Spleen (tissue), 11 donors: ENCODE measurements at regions not wholly inside any gene's neighbourhood (a gene's known extent, or its start where the extent isn't known, plus 50 kb on each side); places are given as distances from the start of the nearest gene placed in this dataset.

Experiments used
- DNase-seq: peaks from one replicate; pipeline ENCODE4 v3.0.0-alpha.2; 2020
- H3K27ac ChIP-seq, 8 donors: fragments of 200-600 bp; sonication (generic) in 7 of 8; 1 replicate in 4 of 8; 2 replicates in 4 of 8; pipeline versions ENCODE4 v1.5.0 to v1.8.0; 2016 to 2021; ENCODE audit warnings: inconsistent platforms in 4 of 8, mild to moderate bottlenecking in 4 of 8, moderate library complexity in 1 of 8
- H3K27me3 ChIP-seq, 7 donors: fragments of 200-600 bp; sonication (generic) in 6 of 7; replicated peaks in 1 of 7; 1 replicate in 4 of 7; 2 replicates in 3 of 7; pipeline versions ENCODE4 v1.5.0 to v1.8.0; 2016 to 2021; ENCODE audit warnings: inconsistent platforms in 3 of 7, mild to moderate bottlenecking in 1 of 7
- H3K36me3 ChIP-seq, 6 donors: fragments of 200-600 bp; sonication (generic) in 5 of 6; 1 replicate in 4 of 6; 2 replicates in 2 of 6; pipeline versions ENCODE4 v1.5.0 to v1.8.0; 2016 to 2021; ENCODE audit warnings: inconsistent platforms in 2 of 6
- H3K4me1 ChIP-seq, 6 donors: fragments of 200-600 bp; sonication (generic) in 5 of 6; 1 replicate in 3 of 6; 2 replicates in 3 of 6; pipeline versions ENCODE4 v1.5.0 to v1.8.0; 2016 to 2021; ENCODE audit warnings: inconsistent platforms in 3 of 6
- H3K4me3 ChIP-seq, 8 donors: fragments of 200-600 bp; sonication (generic) in 7 of 8; 1 replicate in 4 of 8; 2 replicates in 4 of 8; pipeline versions ENCODE4 v1.5.0 to v1.8.0; 2016 to 2021; ENCODE audit warnings: inconsistent platforms in 4 of 8, mild to moderate bottlenecking in 4 of 8, moderate library complexity in 2 of 8
- H3K9me3 ChIP-seq, 8 donors: fragments of 200-600 bp; sonication (generic) in 7 of 8; 1 replicate in 4 of 8; 2 replicates in 4 of 8; pipeline versions ENCODE4 v1.5.0 to v1.8.0; 2016 to 2021; ENCODE audit warnings: inconsistent platforms in 4 of 8
- POLR2A ChIP-seq, 3 donors: fragments of 450-650 bp; IDR thresholded peaks; one replicate each; pipeline ENCODE4 v1.5.1; 2017; ENCODE audit warnings: antibody characterized with exemption in 3 of 3, mild to moderate bottlenecking in 1 of 3
- POLR2AphosphoS5 ChIP-seq, 3 donors: sonication (generic); formaldehyde crosslinking; IDR thresholded peaks; one replicate each; pipeline ENCODE4 v1.5.1; 2017; ENCODE audit warnings: antibody characterized with exemption in 3 of 3
- WGBS, 5 donors: extraction: QIAGEN DNeasy Blood & Tissue Kit in 3 of 5; methylation state at CpG; one replicate each; pipeline versions ENCODE4 v1.1.5 to v1.1.7; 2013 to 2018; 5-methylcytosine and 5-hydroxymethylcytosine counted together
- intact Hi-C: fragments of 100-400 bp; cut with DNase I; formaldehyde crosslinking; loops from one replicate; pipeline ENCODE4 v1.15.0; 2023; ENCODE audit warnings: low total_unique reads
- TF ChIP-seq, protein P1 (sequence below), 11 experiments: fragments of 200-600 bp in 7 of 11; fragments of 450-650 bp in 4 of 11; sonication (generic) in 4 of 11; IDR thresholded peaks in 8 of 11; conservative IDR thresholded peaks in 3 of 11; 1 replicate in 7 of 11; 2 replicates in 4 of 11; pipeline versions ENCODE4 v1.4.0 to v1.8.0; 2016 to 2021; ENCODE audit warnings: antibody characterized with exemption in 11 of 11, inconsistent platforms in 4 of 11, mild to moderate bottlenecking in 1 of 11
- donor health status: healthy with polysubstance abuse.
- donor health status: DM: no; HTN: no; CAD: no; lungs with moderate emphysema.
- donor health status: DM: no; HTN: no; CAD: no.
- donor health status: Bipolar disorder and iron deficiency.
- donor health status: healthy.
- donor health status: DM: no; HTN: no; CAD: no.
- donor health status: DM: yes; HTN: yes; CAD: no.

DNA sequence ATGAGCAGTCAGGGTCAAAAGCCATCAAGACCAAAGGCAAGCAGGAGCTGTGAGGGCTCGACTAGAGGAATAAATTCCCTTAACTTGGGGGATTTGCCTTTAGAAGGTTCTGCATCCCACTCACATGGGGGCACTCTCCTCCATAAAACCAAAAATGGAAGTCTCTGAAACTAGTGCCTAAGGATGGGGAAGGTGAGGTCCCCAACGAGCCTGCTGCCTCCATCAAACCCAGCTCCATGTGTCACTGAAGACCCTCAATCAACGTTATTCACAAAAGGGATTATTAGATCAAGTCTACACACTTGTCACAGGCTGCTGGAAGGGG, 254.9 kb upstream of the NCKAP5 start:
- intact Hi-C loops = no loop called here
- no peaks in the 10 kb centered on the region for H3K27me3 ChIP-seq
- no peaks in the 10 kb centered on the region for H3K36me3 ChIP-seq
- no peak overlapping the region for H3K27ac ChIP-seq
- H3K9me3 ChIP-seq = no peaks in the 10 kb centered on the region
- H3K4me3 ChIP-seq = no peak overlapping the region
- TF ChIP-seq, protein P1, sequence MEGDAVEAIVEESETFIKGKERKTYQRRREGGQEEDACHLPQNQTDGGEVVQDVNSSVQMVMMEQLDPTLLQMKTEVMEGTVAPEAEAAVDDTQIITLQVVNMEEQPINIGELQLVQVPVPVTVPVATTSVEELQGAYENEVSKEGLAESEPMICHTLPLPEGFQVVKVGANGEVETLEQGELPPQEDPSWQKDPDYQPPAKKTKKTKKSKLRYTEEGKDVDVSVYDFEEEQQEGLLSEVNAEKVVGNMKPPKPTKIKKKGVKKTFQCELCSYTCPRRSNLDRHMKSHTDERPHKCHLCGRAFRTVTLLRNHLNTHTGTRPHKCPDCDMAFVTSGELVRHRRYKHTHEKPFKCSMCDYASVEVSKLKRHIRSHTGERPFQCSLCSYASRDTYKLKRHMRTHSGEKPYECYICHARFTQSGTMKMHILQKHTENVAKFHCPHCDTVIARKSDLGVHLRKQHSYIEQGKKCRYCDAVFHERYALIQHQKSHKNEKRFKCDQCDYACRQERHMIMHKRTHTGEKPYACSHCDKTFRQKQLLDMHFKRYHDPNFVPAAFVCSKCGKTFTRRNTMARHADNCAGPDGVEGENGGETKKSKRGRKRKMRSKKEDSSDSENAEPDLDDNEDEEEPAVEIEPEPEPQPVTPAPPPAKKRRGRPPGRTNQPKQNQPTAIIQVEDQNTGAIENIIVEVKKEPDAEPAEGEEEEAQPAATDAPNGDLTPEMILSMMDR (IDR thresholded peaks at IDR 0.05 in 8 of 11, conservative IDR thresholded peaks at IDR 0.05 in 3 of 11) = no peak
- TF ChIP-seq POLR2AphosphoS5 (IDR thresholded peaks at IDR 0.05) (no peak), POLR2A (IDR thresholded peaks at IDR 0.05) (no peak)
- no peaks in the 10 kb centered on the region for H3K4me1 ChIP-seq
- WGBS, 5 donors = 62 to 78% (median 66%) methylated on average over 3 of the region's 3 CpGs
- DNase-seq = no peak

DNA sequence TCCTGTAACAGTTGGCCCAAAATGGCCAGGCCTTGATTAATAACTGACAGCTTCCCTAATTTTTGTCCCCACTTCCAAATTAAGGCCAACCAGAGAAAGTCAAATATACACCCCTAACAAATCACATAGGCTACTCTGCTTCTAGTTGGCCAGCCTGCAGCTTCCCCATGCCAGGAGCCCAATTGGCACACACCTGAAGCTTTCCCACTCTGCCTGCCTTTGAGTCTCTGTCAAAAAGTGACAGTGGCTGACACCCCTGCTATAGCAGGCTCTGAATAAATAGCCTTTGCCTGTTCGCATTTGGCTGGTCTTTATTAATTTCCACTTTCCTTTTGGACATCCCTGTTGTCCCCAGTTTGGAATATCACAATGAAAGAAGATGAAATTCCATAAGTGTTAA, 256.6 kb upstream of the NCKAP5 start:
- Histone ChIP-seq H3K36me3 (no peaks in the 10 kb centered on the region), H3K4me3 (no peak overlapping the region), H3K27me3 (no peaks in the 10 kb centered on the region), H3K4me1 (no peaks in the 10 kb centered on the region), H3K27ac (no peak overlapping the region), H3K9me3 (no peaks in the 10 kb centered on the region)
- TF ChIP-seq, protein P1 (IDR thresholded peaks at IDR 0.05 in 8 of 11, conservative IDR thresholded peaks at IDR 0.05 in 3 of 11) = no peak
- TF ChIP-seq POLR2A (IDR thresholded peaks at IDR 0.05) (no peak), POLR2AphosphoS5 (IDR thresholded peaks at IDR 0.05) (no peak)
- DNase-seq = no peak
- intact Hi-C loops = no loop called here
- 83 to 95% (median 90%) methylated on average over 1 of the region's 1 CpG for WGBS, 5 donors

DNA sequence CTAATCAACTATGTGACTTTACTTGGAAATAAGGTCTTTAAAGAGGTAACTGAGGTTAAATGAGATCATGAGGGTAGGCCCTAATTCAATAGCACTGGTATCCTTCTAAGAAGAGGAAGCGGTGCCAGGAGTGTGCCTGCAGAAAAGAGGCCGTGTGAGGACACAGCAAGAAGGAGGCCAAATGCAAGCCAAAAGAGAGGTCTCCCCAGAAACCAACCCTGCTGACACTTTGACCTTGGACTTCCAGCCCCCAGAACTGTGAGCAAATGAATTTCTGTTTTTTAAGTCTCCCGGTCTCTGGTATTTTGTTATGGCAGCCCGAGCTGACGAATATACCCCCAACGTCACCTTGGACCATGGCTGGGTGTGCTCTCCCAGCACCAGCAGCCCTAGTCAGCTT, 257.5 kb upstream of the NCKAP5 start:
- DNase-seq = no peak
- intact Hi-C loops = no loop called here
- Histone ChIP-seq H3K36me3 (no peaks in the 10 kb centered on the region), H3K4me1 (no peaks in the 10 kb centered on the region), H3K4me3 (no peak overlapping the region), H3K27ac (no peak overlapping the region), H3K9me3 (no peaks in the 10 kb centered on the region), H3K27me3 (no peaks in the 10 kb centered on the region)
- TF ChIP-seq POLR2A (IDR thresholded peaks at IDR 0.05) = no peak
- WGBS, 5 donors = 88 to 96% (median 91%) methylated on average over 6 of the region's 6 CpGs

DNA sequence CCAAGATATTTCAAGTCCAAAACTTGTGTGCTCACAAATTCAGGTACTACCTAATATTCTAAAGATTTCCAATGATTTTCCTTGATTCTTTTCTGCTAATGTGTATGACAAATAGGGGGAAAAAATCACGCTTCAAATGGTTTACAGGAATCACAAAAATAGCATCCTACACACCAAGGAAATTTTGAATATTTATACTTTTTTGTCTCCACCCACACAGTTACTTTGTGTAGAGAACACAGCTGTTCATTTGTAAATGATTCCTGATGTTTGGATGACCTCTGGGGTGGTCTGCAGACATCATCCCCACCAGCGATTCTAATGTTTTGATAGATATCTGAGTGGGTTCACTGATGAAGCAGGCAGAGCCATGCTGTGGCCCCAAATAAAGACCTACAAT, 260.6 kb upstream of the NCKAP5 start:
- intact Hi-C loops = no loop called here
- WGBS, 5 donors = 50 to 71% (median 60%) methylated on average over 2 of the region's 2 CpGs
- H3K27me3 ChIP-seq = no peaks in the 10 kb centered on the region
- no peak overlapping the region for H3K4me3 ChIP-seq
- no peak overlapping the region for H3K27ac ChIP-seq
- no peak for DNase-seq
- H3K4me1 ChIP-seq = no peaks in the 10 kb centered on the region
- H3K9me3 ChIP-seq = peaks cover 0 to 6% (median 0%) of the 10 kb centered on the region in 8 donors
- TF ChIP-seq POLR2A (IDR thresholded peaks at IDR 0.05) (no peak), POLR2AphosphoS5 (IDR thresholded peaks at IDR 0.05) (no peak)
- TF ChIP-seq, protein P1 (IDR thresholded peaks at IDR 0.05 in 8 of 11, conservative IDR thresholded peaks at IDR 0.05 in 3 of 11) = no peak
- H3K36me3 ChIP-seq = no peaks in the 10 kb centered on the region

DNA sequence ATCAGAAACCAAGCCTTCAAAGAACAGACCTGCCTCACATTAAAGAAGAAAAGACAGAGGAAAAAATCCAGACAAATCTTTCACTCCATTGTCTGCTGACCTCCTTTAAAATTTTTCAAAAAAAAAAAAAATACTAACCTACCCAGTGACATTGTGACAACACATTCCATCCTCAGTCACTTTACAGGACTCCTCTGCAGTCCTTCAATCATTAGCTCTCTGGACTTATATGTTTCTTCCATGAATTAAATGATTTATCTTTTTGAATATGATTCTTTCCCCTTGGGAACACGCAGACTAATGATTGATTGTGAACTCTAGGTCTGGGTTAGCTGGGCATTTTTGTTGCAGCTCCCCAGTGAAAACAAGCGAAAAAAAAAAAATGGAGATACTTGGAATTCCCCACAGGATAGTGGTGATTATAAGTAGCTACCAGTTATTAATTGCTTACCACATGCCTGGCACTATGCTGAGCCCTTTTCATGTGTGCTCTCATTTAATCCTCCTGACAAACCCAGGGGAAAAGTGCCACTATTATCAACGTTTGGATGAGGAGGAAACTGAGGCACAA, 261.3 kb upstream of the NCKAP5 start:
- no peak overlapping the region for H3K27ac ChIP-seq
- peaks cover 0 to 6% (median 0%) of the 10 kb centered on the region in 8 donors for H3K9me3 ChIP-seq
- TF ChIP-seq POLR2AphosphoS5 (IDR thresholded peaks at IDR 0.05) = no peak
- TF ChIP-seq POLR2A (IDR thresholded peaks at IDR 0.05) = no peak
- TF ChIP-seq, protein P1 (IDR thresholded peaks at IDR 0.05 in 8 of 11, conservative IDR thresholded peaks at IDR 0.05 in 3 of 11) = no peak
- 34 to 69% (median 55%) methylated on average over 3 of the region's 3 CpGs for WGBS, 5 donors
- no peak for DNase-seq
- H3K27me3 ChIP-seq = no peaks in the 10 kb centered on the region
- intact Hi-C loops = no loop called here
- H3K36me3 ChIP-seq = no peaks in the 10 kb centered on the region
- H3K4me3 ChIP-seq = no peak overlapping the region
- no peaks in the 10 kb centered on the region for H3K4me1 ChIP-seq
